Lower leg skin (tissue), 4 donors: ENCODE measurements at regions not wholly inside any gene's neighbourhood (a gene's known extent, or its start where the extent isn't known, plus 50 kb on each side); places are given as distances from the start of the nearest gene placed in this dataset.

Source experiments
- DNase-seq, 2 donors: peaks; one replicate each; pipeline ENCODE4 v3.0.0-alpha.2; 2019; ENCODE audit warnings: low spot score in 2 of 2
- H3K4me3 ChIP-seq: fragments of 200-600 bp; sonication (generic); 2 replicates; pipeline ENCODE4 v1.5.1; 2017; ENCODE audit warnings: mild to moderate bottlenecking, low read depth; ENCODE audit not compliant: poor library complexity, severe bottlenecking
- CTCF ChIP-seq, 3 donors: fragments of 450-650 bp; IDR thresholded peaks; one replicate each; pipeline ENCODE4 v1.5.1; 2016; ENCODE audit warnings: antibody characterized with exemption in 3 of 3, mild to moderate bottlenecking in 3 of 3, moderate library complexity in 2 of 3
- POLR2A ChIP-seq, 2 donors: fragments of 450-650 bp; IDR thresholded peaks; one replicate each; pipeline ENCODE4 v1.6.1; 2016 to 2017; ENCODE audit warnings: antibody characterized with exemption in 2 of 2, mild to moderate bottlenecking in 1 of 2, moderate library complexity in 1 of 2
- WGBS, 2 donors: methylation state at CpG; one replicate each; pipeline ENCODE4 v1.1.5; 2018; 5-methylcytosine and 5-hydroxymethylcytosine counted together
- intact Hi-C: fragments of 100-400 bp; cut with DNase I; formaldehyde crosslinking; loops from one replicate; pipeline ENCODE4 v1.15.0; 2023; ENCODE audit warnings: low total_unique reads

GRCh38 chr12:92504594-92504981 lies 198.2 kb upstream of the PLEKHG7 start:
- TF ChIP-seq CTCF (IDR thresholded peaks at IDR 0.05) (no peak), POLR2A (IDR thresholded peaks at IDR 0.05) (no peak)

GRCh38 chr12:92503971-92504593 lies 198.7 kb upstream of the PLEKHG7 start:
- H3K4me3 ChIP-seq = no peak overlapping the region
- DNase-seq = no peak
- 76% methylated on average over 7 of the region's 7 CpGs for WGBS, 2 donors
- TF ChIP-seq POLR2A (IDR thresholded peaks at IDR 0.05) (no peak), CTCF (IDR thresholded peaks at IDR 0.05) (no peak)
- intact Hi-C loops = no loop called here

More at GRCh38 chr12:92504594-92504981, 198.2 kb upstream of the PLEKHG7 start:
- no peak overlapping the region for H3K4me3 ChIP-seq
- 82 to 85% methylated on average over 5 of the region's 5 CpGs for WGBS, 2 donors
- intact Hi-C loops = no loop called here
- DNase-seq = no peak

- DNase-seq = no peak
- intact Hi-C loops = no loop called here
- H3K4me3 ChIP-seq = no peak overlapping the region
- WGBS, 2 donors = 70 to 76% methylated on average over 12 of the region's 12 CpGs
- TF ChIP-seq POLR2A (IDR thresholded peaks at IDR 0.05) (no peak), CTCF (IDR thresholded peaks at IDR 0.05) (no peak)
Observed at GRCh38 chr12:92503029-92503931, 199.5 kb upstream of the PLEKHG7 start.

- DNase-seq = no peak
- no peak overlapping the region for H3K4me3 ChIP-seq
- intact Hi-C loops = no loop called here
- WGBS, 2 donors = 82 to 84% methylated on average over 3 of the region's 3 CpGs
- TF ChIP-seq POLR2A (IDR thresholded peaks at IDR 0.05) = no peak
- TF ChIP-seq CTCF (IDR thresholded peaks at IDR 0.05) = no peak
Observed at GRCh38 chr12:92502417-92503028, 200.3 kb upstream of the PLEKHG7 start.

GRCh38 chr12:92496790-92497189 lies 206.0 kb upstream of the PLEKHG7 start:
- no peak for DNase-seq
- no peak for TF ChIP-seq CTCF (IDR thresholded peaks at IDR 0.05)
- TF ChIP-seq POLR2A (IDR thresholded peaks at IDR 0.05) = no peak
- intact Hi-C loops = no loop called here
- no peak overlapping the region for H3K4me3 ChIP-seq
- WGBS, 2 donors = 50 to 58% methylated on average over 1 of the region's 1 CpG
